GM12878 (cell line): ENCODE measurements at regions not wholly inside any gene's neighbourhood (a gene's known extent, or its start where the extent isn't known, plus 50 kb on each side); places are given as distances from the start of the nearest gene placed in this dataset.

ENCODE experiments used
- ATAC-seq: fragments of 200-7000 bp; cut with Tn5 transposase; 3 replicates; pipeline ENCODE4 v1.9.1; 2020; ENCODE audit warnings: mild to moderate bottlenecking, moderate library complexity
- BruUV-seq: library from RNA; stranded (reverse); fragments of 400-500 nt; replicated peaks from 2 replicates; lab custom pipeline; 2021; lab: Mats Ljungman, UMichigan
- CTCF ChIA-PET: fragments of 300-600 bp; sonication (Branson Sonifier 250); formaldehyde crosslinking; extraction: SDS; loops from one replicate; lab custom pipeline; 2021; ENCODE audit warnings: inconsistent platforms; lab: Yijun Ruan, JAX
- POLR2A ChIA-PET: fragments of 350-600 bp; formaldehyde crosslinking; extraction: SDS; loops from one replicate; lab custom pipeline; 2021; ENCODE audit warnings: inconsistent platforms; lab: Charles Lee
- RAD21 ChIA-PET: fragments of 300-600 bp; sonication (Branson Sonifier 250); formaldehyde crosslinking; loops from one replicate; lab custom pipeline; 2023; ENCODE audit warnings: antibody characterized with exemption; ENCODE audit not compliant: unreplicated experiment; lab: Charles Lee
- SMC1A ChIA-PET: fragments of 300-600 bp; sonication (Branson Sonifier 250); formaldehyde crosslinking; loops from one replicate; lab custom pipeline; 2023; ENCODE audit not compliant: unreplicated experiment, uncharacterized antibody; lab: Charles Lee
- DNase-seq: peaks from one replicate; pipeline ENCODE4 v3.0.0-alpha.2; 2011; ENCODE audit warnings: low read depth, low spot score
- FAIRE-seq: peaks from 3 replicates; lab custom pipeline; 2011; peaks lifted over from hg19 to GRCh38; lab: Jason Lieb, UNC
- H2AFZ ChIP-seq: 2 replicates; pipeline ENCODE4 v1.6.0; 2011; ENCODE audit warnings: low read depth, low read length, control low read depth; ENCODE audit not compliant: control insufficient read depth
- H3K27ac ChIP-seq: 2 replicates; pipeline ENCODE4 v1.5.1; 2011; ENCODE audit warnings: control low read depth; ENCODE audit not compliant: control insufficient read depth, insufficient read depth
- H3K27me3 ChIP-seq, 2 experiments: replicated peaks in 1 of 2; 2 replicates each; pipeline versions ENCODE4 v1.6.0 to v1.6.1; 2011; ENCODE audit warnings: low read length in 1 of 2; ENCODE audit not compliant: control insufficient read depth in 2 of 2, insufficient read depth in 2 of 2
- H3K36me3 ChIP-seq, 2 experiments: 2 replicates each; pipeline ENCODE4 v1.5.1; 2011; ENCODE audit warnings: low read length in 1 of 2; ENCODE audit not compliant: control insufficient read depth in 2 of 2, insufficient read depth in 2 of 2
- H3K4me1 ChIP-seq: 2 replicates; pipeline ENCODE4 v1.6.1; 2011; ENCODE audit warnings: mild to moderate bottlenecking, low read length, moderate library complexity, mixed read lengths; ENCODE audit not compliant: control insufficient read depth, insufficient read depth
- H3K4me2 ChIP-seq: 2 replicates; pipeline ENCODE4 v1.6.0; 2011; ENCODE audit warnings: control low read depth; ENCODE audit not compliant: control insufficient read depth, insufficient read depth
- H3K4me3 ChIP-seq: fragments of 200-600 bp; sonication (generic); 2 replicates; pipeline ENCODE4 v1.5.1; 2016
- H3K79me2 ChIP-seq: 2 replicates; pipeline ENCODE4 v1.6.0; 2011; ENCODE audit warnings: low read length; ENCODE audit not compliant: control insufficient read depth, insufficient read depth
- H3K9ac ChIP-seq: 2 replicates; pipeline ENCODE4 v1.8.0; 2011; ENCODE audit warnings: low read length, control low read depth, mixed read lengths; ENCODE audit not compliant: control insufficient read depth, insufficient read depth
- H3K9me3 ChIP-seq: replicated peaks from 3 replicates; pipeline ENCODE4 v1.5.1; 2011; ENCODE audit warnings: mild to moderate bottlenecking, low read length; ENCODE audit not compliant: control insufficient read depth, insufficient read depth
- H4K20me1 ChIP-seq: 2 replicates; pipeline ENCODE4 v1.6.0; 2011; ENCODE audit not compliant: control insufficient read depth, insufficient read depth
- FOS ChIP-seq: IDR thresholded peaks from 3 replicates; pipeline ENCODE4 v1.6.1; 2011; ENCODE audit warnings: borderline replicate concordance; ENCODE audit not compliant: insufficient read length; ENCODE audit errors: extremely low read depth
- POLR2AphosphoS5 ChIP-seq: IDR thresholded peaks from 2 replicates; pipeline ENCODE4 v1.6.1; 2011; ENCODE audit warnings: mild to moderate bottlenecking, low read length, inconsistent platforms
- SPI1 ChIP-seq: IDR thresholded peaks from 2 replicates; pipeline ENCODE4 v1.6.1; 2011; ENCODE audit warnings: low read depth, mild to moderate bottlenecking, low read length, moderate library complexity, borderline replicate concordance; ENCODE audit not compliant: insufficient read depth
- WGBS: methylation state at CpG from one replicate; pipeline ENCODE4 v1.1.6; 2016; ENCODE audit warnings: low lambda C conversion rate; ENCODE audit not compliant: insufficient replicate concordance, insufficient coverage; ENCODE audit errors: missing lambda C conversion rate; 5-methylcytosine and 5-hydroxymethylcytosine counted together
- in situ Hi-C: fragments of 300-500 bp; cut with MboI; formaldehyde crosslinking; loops from 9 replicates; pipeline ENCODE4 v1.14.3; 2018; ENCODE audit warnings: mixed read lengths
- intact Hi-C: fragments of 100-400 bp; cut with micrococcal nuclease; formaldehyde crosslinking; loops from one replicate; pipeline ENCODE4 v1.14.2; 2022; ENCODE audit not compliant: unreplicated experiment
- TF ChIP-seq, protein P1 (sequence below): fragments of 450-650 bp; IDR thresholded peaks from 2 replicates; pipeline ENCODE4 v1.6.1; 2018; ENCODE audit warnings: mild to moderate bottlenecking, low read depth, moderate library complexity; ENCODE audit not compliant: partially characterized antibody
- TF ChIP-seq, protein P2 (sequence below): IDR thresholded peaks from 2 replicates; pipeline ENCODE4 v1.6.1; 2012; ENCODE audit warnings: improper control_type of control experiment, low read depth, low read length; ENCODE audit not compliant: insufficient replicate concordance

DNA sequence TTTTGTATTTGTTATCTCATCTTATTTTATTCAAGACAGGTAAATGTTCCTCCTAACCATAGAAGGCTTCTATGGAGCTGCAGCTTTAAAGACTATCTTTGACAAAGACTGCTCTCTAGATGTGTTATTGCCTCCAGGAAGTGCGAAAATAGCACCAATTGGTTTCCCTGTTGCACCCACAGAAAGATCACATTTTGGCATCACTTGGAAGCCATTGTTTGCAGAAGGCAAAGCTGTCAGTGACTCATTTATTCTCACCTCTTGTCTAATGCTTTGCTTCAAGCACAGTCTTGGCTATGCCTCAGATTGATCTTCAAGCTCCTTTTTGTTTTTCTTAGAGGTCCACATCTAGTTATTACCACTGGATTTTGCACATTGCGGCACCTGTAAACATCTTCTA, 150.3 kb downstream of the PCDH7 start (continued):
- TF ChIP-seq, protein P1, sequence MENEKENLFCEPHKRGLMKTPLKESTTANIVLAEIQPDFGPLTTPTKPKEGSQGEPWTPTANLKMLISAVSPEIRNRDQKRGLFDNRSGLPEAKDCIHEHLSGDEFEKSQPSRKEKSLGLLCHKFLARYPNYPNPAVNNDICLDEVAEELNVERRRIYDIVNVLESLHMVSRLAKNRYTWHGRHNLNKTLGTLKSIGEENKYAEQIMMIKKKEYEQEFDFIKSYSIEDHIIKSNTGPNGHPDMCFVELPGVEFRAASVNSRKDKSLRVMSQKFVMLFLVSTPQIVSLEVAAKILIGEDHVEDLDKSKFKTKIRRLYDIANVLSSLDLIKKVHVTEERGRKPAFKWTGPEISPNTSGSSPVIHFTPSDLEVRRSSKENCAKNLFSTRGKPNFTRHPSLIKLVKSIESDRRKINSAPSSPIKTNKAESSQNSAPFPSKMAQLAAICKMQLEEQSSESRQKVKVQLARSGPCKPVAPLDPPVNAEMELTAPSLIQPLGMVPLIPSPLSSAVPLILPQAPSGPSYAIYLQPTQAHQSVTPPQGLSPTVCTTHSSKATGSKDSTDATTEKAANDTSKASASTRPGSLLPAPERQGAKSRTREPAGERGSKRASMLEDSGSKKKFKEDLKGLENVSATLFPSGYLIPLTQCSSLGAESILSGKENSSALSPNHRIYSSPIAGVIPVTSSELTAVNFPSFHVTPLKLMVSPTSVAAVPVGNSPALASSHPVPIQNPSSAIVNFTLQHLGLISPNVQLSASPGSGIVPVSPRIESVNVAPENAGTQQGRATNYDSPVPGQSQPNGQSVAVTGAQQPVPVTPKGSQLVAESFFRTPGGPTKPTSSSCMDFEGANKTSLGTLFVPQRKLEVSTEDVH: no peak
- TF ChIP-seq POLR2AphosphoS5: no peak
- TF ChIP-seq, all 136 proteins: peak for 0

DNA sequence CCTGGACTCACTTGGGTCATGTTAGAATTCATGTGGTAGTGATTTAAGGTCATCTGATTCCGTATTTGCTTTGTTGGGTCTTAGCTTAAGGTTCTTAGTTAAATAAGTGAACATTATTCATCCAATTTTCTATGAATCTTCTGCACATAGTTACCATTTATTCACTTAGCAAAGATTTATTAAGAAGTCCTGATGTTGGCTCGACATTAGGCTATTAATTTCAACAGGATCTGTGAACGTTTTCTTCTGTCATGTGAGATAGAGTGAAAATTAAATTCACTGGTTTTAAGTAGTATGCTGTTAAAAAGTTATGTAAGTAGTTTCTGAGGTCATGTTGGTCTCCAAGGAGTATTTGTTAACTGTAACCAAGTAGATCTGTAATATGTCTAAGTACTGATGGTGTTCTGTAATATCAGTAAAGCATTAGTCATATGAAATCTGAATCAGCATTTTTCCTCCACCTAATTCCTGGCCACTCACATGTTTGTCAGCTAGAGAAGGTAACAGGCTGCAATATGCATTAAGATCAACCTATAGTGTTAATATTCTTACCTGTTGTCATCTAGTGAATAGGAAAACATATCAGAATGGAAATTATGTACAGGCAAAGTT, 155.6 kb downstream of the PCDH7 start:
- H3K27me3 ChIP-seq: no peaks in the 10 kb centered on the region
- ChIA-PET CTCF (no interaction called here), POLR2A (no interaction called here), RAD21 (no interaction called here), SMC1A (interaction anchor here (0.6 kb wide), 1 partner anchor 27 kb away, joined by 3 read pairs; no protein-coding TSS in a partner anchor)
- 0% methylated on average over 3 of the region's 3 CpGs for WGBS
- no peak overlapping the region for H2AFZ ChIP-seq
- intact Hi-C loops (no loop called here), in situ Hi-C loops (no loop called here)
- BruUV-seq: no TSS peak
- FAIRE-seq (no peak), ATAC-seq (no peak), DNase-seq (no peak)
- H3K9me3 ChIP-seq: no peaks in the 10 kb centered on the region
- H3K4me3 ChIP-seq: no peak overlapping the region
- no peaks in the 10 kb centered on the region for H4K20me1 ChIP-seq
- no peaks in the 10 kb centered on the region for H3K79me2 ChIP-seq
- no peaks in the 10 kb centered on the region for H3K36me3 ChIP-seq
- H3K4me1 ChIP-seq: no peaks in the 10 kb centered on the region
- no peak overlapping the region for H3K4me2 ChIP-seq
- TF ChIP-seq FOS: no peak
- TF ChIP-seq, protein P2, sequence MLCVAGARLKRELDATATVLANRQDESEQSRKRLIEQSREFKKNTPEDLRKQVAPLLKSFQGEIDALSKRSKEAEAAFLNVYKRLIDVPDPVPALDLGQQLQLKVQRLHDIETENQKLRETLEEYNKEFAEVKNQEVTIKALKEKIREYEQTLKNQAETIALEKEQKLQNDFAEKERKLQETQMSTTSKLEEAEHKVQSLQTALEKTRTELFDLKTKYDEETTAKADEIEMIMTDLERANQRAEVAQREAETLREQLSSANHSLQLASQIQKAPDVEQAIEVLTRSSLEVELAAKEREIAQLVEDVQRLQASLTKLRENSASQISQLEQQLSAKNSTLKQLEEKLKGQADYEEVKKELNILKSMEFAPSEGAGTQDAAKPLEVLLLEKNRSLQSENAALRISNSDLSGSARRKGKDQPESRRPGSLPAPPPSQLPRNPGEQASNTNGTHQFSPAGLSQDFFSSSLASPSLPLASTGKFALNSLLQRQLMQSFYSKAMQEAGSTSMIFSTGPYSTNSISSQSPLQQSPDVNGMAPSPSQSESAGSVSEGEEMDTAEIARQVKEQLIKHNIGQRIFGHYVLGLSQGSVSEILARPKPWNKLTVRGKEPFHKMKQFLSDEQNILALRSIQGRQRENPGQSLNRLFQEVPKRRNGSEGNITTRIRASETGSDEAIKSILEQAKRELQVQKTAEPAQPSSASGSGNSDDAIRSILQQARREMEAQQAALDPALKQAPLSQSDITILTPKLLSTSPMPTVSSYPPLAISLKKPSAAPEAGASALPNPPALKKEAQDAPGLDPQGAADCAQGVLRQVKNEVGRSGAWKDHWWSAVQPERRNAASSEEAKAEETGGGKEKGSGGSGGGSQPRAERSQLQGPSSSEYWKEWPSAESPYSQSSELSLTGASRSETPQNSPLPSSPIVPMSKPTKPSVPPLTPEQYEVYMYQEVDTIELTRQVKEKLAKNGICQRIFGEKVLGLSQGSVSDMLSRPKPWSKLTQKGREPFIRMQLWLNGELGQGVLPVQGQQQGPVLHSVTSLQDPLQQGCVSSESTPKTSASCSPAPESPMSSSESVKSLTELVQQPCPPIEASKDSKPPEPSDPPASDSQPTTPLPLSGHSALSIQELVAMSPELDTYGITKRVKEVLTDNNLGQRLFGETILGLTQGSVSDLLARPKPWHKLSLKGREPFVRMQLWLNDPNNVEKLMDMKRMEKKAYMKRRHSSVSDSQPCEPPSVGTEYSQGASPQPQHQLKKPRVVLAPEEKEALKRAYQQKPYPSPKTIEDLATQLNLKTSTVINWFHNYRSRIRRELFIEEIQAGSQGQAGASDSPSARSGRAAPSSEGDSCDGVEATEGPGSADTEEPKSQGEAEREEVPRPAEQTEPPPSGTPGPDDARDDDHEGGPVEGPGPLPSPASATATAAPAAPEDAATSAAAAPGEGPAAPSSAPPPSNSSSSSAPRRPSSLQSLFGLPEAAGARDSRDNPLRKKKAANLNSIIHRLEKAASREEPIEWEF: no peak
- TF ChIP-seq SPI1: no peak
- no peak overlapping the region for H3K9ac ChIP-seq
- no peak overlapping the region for H3K27ac ChIP-seq
